Ishikawa (cell line): ENCODE measurements at regions not wholly inside any gene's neighbourhood (a gene's known extent, or its start where the extent isn't known, plus 50 kb on each side); places are given as distances from the start of the nearest gene placed in this dataset.

Experiments
- CEBPB ChIP-seq: IDR thresholded peaks from 2 replicates; pipeline ENCODE4 v1.6.1; 2012
- CREB1 ChIP-seq: IDR thresholded peaks from 2 replicates; pipeline ENCODE4 v1.6.1; 2012; ENCODE audit warnings: low read depth
- EGR1 ChIP-seq: IDR thresholded peaks from 2 replicates; pipeline ENCODE4 v1.6.1; 2012
- EP300 ChIP-seq: IDR thresholded peaks from 2 replicates; pipeline ENCODE4 v1.6.1; 2012; ENCODE audit warnings: borderline replicate concordance
- FOXM1 ChIP-seq: IDR thresholded peaks from 2 replicates; pipeline ENCODE4 v1.6.1; 2012; ENCODE audit warnings: low read depth, borderline replicate concordance
- MAX ChIP-seq: IDR thresholded peaks from 2 replicates; pipeline ENCODE4 v1.6.1; 2012
- NFIC ChIP-seq: IDR thresholded peaks from 2 replicates; pipeline ENCODE4 v1.6.1; 2012
- RAD21 ChIP-seq: IDR thresholded peaks from 2 replicates; pipeline ENCODE4 v1.6.1; 2012; ENCODE audit warnings: low read depth
- REST ChIP-seq: IDR thresholded peaks from 2 replicates; pipeline ENCODE4 v1.6.1; 2012; ENCODE audit warnings: low read depth, mild to moderate bottlenecking
- TAF1 ChIP-seq: IDR thresholded peaks from 2 replicates; pipeline ENCODE4 v1.6.1; 2012; ENCODE audit warnings: low read depth, mild to moderate bottlenecking
- TCF12 ChIP-seq: IDR thresholded peaks from 2 replicates; pipeline ENCODE4 v1.6.1; 2012; ENCODE audit warnings: low read depth
- TEAD4 ChIP-seq: IDR thresholded peaks from 2 replicates; pipeline ENCODE4 v1.6.1; 2012
- YY1 ChIP-seq: IDR thresholded peaks from 2 replicates; pipeline ENCODE4 v1.6.1; 2012; ENCODE audit warnings: low read depth
- ZBTB7A ChIP-seq: IDR thresholded peaks from 2 replicates; pipeline ENCODE4 v1.6.1; 2012; ENCODE audit warnings: low read depth
- TF ChIP-seq, protein P1 (sequence below): IDR thresholded peaks from 2 replicates; pipeline ENCODE4 v1.6.1; 2012

- TF ChIP-seq CEBPB (no peak), EGR1 (no peak), ZBTB7A (no peak), YY1 (no peak), RAD21 (no peak), REST (no peak), TAF1 (no peak)
- TF ChIP-seq, protein P1, sequence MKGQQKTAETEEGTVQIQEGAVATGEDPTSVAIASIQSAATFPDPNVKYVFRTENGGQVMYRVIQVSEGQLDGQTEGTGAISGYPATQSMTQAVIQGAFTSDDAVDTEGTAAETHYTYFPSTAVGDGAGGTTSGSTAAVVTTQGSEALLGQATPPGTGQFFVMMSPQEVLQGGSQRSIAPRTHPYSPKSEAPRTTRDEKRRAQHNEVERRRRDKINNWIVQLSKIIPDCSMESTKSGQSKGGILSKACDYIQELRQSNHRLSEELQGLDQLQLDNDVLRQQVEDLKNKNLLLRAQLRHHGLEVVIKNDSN: no peak
Observed at GRCh38 chr1:221309723-221310122, 430.5 kb downstream of the HLX start.

DNA sequence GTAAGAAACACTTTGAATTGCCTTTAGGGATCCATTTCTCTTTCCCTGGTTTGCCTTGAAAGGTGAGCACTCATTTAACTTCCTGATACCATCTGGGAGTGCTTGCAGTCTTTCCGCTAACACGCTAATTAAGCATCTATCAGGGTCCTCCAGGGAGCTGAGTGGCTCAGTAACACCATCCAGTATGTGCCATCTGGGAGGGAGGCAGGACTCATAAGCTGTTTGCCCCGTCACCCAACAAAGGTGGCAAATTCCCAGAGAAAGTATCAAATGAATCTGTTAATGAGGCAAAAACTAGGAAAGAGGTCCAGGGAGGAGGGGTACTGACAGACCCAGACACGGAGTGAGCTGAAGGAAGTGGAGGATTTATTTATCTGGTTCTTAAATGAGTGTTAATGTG is 430.9 kb downstream of the HLX start:
- TF ChIP-seq MAX (no peak), REST (no peak), CREB1 (no peak), YY1 (no peak), RAD21 (no peak), FOXM1 (no peak), TEAD4 (no peak), CEBPB (no peak), EP300 (no peak), TCF12 (no peak), ZBTB7A (no peak), TAF1 (no peak), EGR1 (no peak), NFIC (no peak)
- TF ChIP-seq, protein P1: no peak

GRCh38 chr1:221315330-221315729 is 426.6 kb downstream of the DUSP10 start:
- TF ChIP-seq MAX: no peak
- TF ChIP-seq TCF12: no peak
- TF ChIP-seq CREB1: no peak

GRCh38 chr1:221316491-221317056 is 425.3 kb downstream of the DUSP10 start:
- no peak for TF ChIP-seq EGR1
- TF ChIP-seq RAD21: no peak
- TF ChIP-seq, protein P1: no peak
- TF ChIP-seq NFIC: no peak
- no peak for TF ChIP-seq TAF1
- TF ChIP-seq YY1: no peak
- TF ChIP-seq MAX: no peak
- no peak for TF ChIP-seq CREB1

DNA sequence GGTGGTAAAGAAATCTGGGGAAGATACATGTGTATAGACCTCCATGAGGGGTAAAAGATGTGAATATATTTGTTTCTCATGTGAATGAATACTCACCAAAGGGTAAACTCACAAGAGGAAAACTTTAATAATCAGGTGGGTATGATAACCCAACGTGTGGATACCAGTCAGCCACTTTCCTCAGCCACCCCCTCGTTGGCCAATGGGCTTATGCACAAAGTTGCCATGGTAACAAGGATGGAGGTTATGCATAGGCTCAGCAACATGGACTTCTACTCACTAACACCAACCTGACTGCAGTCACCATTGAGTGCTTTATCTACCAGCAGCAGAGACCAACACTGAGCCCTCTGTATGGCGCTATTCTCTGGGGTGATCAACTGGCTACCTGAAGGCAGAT is 424.4 kb downstream of the DUSP10 start:
- TF ChIP-seq TEAD4: no peak
- TF ChIP-seq ZBTB7A: no peak

GRCh38 chr1:221327954-221328353 is 413.9 kb downstream of the DUSP10 start:
- TF ChIP-seq MAX (no peak), YY1 (no peak), CEBPB (no peak), RAD21 (no peak), TAF1 (no peak), ZBTB7A (no peak), NFIC (no peak), EGR1 (no peak), FOXM1 (no peak)
